Activated CD8-positive, alpha-beta memory T cell treated with anti-CD3 and anti-CD28 coated beads, Interleukin-2, amount 50 U/mL, for 48 hours (primary cell): ENCODE measurements at regions not wholly inside any gene's neighbourhood (a gene's known extent, or its start where the extent isn't known, plus 50 kb on each side); places are given as distances from the start of the nearest gene placed in this dataset.

ENCODE experiments used
- DNase-seq: peaks from one replicate; pipeline ENCODE4 v3.0.0-alpha.2; 2020

DNA sequence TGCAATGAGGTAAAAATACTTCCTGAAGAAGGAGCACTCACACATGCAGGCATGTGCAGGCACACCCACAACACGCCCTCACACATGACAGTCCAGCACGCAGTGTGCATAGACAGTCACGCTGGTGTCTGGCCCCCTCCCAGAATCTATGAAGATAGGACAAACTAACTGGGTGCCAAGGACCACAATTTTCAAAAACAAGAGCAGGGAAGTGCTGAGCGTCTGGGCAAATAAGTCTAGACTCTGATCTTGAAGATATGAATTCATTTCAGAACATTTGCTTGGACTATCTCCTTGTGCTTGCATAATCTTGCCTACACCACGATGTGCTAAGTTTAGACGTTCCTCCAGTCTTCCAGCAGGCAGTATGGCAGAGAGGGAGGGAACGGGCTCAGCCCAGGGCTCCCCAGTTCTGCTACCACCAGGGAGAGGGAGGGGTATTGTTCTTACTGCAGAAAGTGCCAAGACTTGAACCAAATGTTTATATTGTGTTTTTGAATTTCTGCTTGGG lies 276.5 kb upstream of the KLF6 start:
- DNase-seq: no peak

DNA sequence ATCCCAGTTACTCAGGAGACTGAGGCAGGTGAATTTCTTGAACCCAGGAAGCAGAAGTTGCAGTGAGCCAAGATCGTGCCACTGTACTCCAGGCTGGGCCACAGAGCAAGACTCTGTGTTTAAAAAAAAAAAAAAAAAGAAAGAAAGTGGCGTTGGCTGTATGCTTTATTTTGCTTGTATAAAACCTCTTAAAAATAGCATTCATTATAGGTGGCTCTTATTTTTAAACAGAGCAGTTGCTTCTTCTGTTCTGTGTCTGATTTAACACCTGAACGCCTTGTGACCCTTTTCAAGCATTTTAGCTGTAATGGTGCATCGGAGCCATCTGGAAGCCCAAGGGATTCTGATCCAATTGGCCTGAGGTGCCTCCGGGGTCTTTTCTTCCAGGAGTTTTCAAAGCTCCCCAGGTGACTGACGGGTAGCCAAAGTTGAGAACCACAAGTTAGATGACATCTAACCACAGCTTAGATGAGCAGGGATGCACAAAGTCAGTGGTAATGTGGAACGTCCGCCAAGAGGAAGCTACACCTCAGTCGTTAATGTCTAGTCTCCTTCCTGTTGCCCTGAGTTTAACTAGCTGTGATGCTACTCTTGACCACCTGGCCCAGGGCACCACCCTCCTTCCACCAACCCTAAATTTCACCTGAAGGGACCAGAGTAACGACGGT lies 274.6 kb upstream of the KLF6 start:
- DNase-seq: no peak

DNA sequence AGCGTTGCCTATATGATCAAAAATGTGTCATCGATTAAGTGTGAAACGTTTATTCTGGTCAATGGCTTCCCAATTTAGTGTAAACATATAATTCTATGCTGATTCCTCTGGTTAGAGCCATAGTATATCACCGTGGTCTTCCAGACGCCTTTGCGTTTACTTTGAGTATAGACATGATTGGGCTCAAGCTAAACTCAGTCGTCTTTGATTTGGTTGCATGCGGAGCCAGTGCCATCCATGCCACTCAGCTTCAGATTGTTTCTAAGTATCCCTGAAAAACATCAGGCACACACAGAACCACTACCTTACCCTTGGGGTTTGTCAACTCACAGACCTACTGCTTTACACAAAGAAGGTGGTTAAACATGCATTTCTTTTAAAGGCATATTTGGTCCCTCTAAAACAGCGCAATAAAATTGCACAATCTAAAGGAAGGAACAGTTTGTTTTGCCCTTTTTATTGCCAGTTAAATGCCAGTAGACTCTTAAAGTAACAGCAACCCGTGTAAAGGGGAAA lies 273.6 kb upstream of the KLF6 start:
- DNase-seq: no peak

DNA sequence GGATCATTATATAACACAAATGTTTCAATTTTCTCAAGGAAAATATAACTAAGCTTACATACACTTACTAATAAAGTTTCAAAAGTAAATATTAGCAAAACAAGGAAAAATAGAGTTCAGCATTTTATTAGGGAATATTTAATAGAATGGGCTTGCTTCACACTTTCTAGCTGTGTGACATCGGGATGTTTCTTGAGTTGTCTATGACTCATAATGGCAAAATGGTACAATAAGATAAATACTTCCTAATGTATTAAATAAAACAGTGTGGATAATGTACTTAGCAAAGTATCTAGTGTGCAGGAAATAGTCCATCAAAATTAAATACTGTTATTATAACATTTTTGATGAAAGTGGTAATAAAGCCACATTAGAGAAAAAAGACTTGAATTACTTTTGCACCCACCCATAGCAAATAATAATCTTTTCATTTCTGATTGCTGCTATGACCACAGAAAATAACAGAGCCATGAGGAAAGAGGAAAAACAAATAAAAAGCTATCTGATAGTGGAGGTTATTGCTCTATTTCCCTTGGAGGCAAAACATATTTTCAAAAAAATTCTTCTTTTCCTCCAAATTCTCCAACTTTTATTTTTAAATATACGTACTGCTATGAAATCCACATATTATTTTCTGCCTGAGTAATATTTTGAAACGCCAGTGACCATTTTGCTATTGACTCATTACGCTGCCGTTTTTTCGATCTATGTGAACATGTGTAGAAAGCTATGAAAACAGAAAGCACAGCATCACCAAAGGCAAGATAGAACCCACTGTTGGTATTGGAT lies 272.9 kb upstream of the KLF6 start:
- no peak for DNase-seq

DNA sequence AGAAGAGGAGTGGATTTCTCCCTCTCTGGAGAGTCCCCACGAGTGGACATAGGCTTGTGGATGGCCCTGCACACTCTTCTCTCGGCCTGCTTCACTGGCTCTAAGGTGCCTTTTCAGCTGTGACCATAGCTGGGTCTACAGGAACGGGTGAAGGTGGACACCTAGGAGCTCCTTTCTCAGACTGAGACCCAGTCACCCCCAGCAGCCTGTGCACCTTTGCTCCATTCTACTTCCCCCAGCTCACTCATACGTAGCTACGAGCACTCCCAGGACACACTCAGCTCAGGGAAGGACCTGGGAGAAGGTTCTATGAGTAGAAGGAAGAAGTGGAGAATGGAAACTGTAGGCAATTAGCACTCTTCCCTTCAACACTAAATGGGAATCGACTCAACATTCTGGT lies 272.0 kb upstream of the KLF6 start:
- no peak for DNase-seq

DNA sequence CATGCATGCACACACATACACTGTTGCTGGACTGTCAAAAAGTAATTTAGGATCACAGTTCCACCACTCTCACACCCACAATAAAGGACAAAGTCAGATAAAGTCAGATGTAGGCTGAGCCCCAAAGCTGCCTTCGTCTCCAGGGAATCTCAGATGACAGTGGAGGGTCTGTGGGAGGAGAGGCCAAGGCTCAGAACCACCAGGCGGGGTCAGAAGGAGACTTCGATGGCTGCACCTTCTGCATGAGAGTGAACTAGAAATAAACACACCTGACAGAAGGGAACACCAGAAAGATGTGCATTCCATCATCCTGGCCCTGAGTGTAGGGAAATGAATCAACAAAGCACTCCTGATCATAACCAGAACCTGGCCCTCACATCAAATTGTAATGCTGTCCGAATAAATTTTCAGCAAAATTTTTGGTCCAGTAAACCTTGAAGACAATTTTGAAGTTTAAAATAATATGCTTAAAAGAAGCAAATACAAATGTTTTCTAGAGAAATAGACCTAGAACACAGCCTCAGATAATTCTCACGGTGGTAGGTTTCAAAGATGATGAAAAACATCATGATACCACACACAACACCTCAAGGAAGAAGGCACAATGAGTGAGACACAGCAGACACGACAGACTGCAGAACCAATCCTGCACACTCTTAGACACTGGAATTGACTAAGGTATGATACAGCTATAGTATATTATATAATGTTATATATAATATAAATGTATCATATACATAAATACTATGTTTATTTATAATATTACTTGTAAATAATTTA lies 269.8 kb upstream of the KLF6 start:
- no peak for DNase-seq

DNA sequence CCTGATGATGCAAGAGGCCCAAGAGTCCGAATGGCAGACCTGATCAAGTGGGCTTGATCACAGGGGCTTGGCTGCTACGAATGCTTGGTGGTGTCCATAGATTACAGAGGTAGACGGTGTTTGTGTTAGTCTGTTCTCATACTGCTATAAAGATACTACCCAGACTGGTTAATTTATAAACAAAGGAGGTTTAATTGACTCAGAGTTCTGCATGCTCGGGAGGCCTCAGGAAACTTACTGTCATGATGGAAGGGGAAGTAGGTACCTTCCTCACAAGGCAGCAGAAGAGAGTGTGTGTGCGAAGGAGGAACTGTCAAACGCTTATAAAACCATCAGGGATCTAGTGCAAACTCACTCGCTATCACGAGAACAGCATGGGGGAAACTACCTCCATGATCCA lies 268.9 kb upstream of the KLF6 start:
- no peak for DNase-seq

DNA sequence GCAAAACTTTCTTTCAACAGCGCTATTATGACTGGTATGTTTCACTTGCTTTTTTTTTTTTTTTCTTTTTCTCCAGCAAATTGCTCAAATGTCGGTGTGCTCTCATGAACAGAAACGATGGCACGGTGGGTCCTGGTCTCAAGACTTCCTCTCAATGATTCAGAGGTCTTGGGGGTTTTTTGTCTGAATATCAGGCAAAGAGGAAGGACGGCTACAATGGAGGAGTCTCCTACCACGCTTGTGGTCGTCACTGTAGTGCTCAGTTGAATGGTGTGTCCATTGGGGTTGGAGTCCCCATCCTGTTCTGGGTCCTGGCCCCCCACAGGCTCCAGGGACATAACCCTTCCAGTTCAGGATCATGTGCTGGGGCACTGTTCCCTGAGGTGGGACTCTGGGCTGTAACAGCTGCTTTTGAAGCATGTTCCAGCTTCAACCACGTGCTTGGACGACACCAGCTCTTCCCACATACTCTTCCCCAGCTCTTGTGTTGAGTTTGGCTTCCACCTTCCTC lies 266.7 kb upstream of the KLF6 start:
- DNase-seq: no peak

DNA sequence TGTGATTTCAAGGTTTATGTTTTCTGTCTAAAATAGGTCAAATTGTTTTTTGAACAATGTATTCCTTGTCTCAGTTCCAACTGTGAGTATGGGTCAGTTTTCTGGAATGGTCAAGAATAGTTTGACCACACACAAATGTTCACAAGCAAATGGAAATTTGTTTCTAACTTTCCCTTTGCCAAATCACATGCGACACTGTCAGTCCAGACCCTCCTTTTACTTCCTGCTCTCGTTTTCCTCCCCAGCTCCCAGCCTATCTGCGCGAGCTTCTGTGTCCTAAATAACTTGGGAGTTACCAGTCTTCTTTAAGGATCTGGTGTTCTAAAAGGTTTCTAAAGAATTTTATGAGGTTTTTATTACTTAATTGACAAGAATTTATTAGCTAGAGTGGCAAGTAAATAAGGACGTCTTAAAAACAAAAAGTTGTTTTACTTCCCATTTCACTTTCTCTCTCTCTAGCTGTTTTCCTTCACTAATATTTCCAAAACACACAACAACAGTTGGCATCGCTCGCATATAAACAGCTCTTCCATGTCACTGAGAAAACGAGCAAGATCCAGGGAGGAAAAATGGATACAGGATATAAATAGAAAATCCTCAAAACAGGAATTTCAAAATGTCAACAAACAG lies 266.1 kb upstream of the KLF6 start:
- no peak for DNase-seq

DNA sequence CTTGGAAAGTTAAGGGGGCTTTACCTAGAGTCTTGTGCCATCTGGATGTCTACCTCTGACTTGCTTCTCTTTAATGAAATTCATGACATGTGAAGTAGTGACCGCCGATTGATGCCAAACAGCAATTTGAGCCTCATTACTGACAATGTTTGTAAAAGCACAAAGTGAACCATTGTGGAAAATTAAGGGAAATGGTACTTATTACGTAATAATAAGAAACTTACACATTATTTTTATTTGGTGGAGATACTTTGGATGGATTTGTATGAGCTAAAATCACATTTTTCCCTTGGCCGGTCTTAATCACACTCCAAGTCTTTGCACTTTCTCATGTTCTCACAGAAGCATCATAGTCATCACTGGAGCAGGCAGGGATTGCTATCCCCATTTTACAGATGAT lies 265.1 kb upstream of the KLF6 start:
- no peak for DNase-seq

DNA sequence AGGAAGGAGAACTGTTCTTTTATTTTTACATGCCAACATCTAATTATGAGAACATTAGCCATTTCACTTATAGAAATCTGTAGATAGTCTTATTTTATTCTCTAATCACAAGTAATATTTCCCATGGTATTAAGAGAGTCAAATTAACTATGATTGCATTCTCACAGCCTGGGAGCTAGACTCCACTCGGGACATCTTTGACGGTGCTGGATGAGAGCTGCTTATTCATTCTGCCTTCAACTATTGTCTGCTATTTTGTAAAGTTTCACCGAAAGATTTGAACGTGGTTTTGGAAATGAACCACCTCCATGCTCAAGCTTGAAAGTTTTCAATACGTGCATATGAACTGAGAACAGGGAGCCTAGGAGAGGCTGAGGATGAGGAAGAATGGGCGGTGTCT lies 264.3 kb upstream of the KLF6 start:
- no peak for DNase-seq

DNA sequence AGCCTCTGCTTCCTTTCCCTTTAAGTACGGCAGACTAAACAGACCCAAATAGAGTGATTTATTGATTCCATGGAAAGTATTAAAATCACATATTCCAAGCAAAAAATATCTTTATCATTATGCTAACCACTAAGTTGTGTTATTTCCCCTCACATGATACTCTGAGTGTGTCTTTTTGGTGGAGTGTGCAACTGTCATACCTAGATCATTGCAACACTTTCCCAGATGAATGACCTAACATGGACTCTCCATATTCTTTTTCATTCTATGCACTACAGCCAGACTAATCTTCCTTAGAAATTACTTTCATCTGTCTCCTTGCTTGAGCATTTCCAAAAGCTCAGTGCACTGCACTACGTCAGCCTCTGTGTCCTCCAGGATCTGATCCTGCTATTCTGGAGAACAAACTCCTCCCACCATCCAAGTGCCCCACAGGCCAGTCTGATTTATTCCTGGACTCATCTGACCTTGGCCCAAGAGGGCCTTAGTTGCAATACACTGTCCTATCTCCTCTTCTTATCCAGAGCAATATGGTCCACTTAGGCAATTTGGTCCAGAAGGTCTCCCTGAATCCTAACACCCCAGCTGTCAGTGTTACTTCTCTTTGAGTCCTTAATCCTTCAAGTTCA lies 263.3 kb upstream of the KLF6 start:
- DNase-seq: no peak

DNA sequence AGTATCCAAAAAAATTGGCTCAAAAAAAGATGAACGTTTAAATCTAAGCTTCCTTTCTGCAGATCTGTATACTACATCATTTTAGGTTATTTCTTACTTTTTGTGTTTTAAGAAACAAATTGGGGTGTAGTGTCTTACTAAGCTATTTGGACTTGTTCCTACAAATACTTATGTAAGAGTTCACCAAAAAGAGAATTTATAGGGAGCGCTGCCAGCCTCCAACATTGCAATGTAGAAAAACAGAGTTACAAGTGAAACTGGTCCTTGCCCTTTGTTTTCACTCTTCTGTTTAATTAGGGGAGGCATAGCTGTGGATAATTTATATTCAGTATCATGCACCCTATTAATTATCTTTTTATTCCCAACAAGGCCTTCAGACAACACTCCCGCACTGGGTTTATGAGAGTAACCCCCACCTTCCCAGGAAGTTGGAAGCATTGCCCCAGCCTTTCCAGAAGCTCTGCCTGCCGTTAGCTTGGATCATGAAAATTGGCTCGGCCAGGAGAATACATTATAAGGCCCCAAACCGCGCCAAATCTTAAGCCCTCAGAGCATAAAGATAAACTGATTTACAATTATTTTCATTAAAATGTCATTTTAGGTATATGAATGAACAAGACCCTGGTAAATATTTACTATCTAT lies 261.8 kb upstream of the KLF6 start:
- no peak for DNase-seq

DNA sequence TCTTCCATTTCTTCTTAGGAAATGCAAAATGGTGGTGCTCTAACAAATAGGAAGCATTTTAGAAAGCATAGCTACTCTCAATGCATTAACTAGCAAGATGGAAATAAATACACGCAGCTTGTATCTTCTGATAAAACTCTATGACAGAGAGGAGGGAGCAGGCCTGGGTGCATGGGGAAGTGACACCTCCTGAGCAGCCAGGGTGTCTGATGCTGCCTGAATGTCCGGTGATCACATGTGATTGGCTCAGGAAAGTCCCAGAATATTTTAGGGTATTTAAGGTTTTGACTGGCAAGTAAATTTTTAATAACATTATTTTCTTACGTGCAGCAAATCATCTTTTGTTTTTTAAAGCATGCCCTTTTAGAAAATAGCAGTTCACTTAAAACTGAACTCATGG lies 261.0 kb upstream of the KLF6 start:
- no peak for DNase-seq

DNA sequence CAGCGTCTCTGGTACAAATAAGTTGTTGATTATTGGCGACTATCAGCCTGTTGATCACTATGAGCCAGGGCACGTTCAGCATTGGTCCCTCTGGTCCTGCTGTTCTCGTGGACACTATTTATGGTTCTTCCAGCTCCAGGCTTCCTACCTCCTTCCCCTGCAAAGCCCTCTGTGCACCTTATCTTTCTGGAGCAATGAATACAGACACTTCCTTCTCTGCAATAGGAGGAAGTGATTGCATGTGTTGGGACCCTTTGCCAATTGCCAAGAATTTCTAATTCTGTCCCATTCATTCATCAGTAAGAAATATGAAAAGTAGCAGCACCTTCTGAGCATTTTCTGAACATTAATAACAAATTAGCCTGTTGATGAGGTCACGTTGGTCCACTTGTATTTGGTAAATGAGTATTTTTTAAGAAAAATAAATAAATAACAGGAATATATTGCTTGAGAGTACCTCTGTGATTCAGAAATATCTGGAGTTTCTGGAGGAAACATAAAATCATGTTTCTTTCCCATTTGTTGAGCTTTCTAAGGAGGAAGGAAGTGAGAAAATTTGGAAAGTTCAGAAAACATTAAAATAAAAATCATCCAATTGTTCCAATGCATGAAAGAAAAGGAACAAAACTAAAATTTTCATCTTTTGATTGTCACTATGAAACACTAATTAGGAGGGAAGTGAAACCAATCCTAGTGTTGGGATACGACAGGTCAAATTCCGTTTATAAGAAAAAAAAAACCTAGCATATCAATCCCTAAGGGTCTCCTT lies 259.1 kb upstream of the KLF6 start:
- no peak for DNase-seq

DNA sequence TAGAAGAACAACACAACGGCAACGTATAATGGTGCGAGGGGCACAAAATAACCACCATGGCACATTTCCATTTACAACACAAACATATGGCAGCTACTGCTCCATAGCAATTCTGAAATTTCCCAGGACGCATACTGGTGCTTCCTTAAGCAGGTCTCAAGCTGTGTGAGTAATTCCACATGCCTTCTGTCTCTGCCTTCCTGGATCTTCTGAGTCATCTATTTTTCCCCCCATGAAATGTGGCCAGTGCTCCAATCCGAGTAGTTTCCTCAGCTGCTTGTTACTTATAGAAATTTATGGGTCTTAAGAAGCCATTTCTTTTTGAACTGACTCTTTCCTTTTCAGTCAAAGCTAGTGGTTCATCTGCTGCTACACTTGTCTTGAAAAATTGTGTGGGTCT lies 256.6 kb upstream of the KLF6 start:
- no peak for DNase-seq

DNA sequence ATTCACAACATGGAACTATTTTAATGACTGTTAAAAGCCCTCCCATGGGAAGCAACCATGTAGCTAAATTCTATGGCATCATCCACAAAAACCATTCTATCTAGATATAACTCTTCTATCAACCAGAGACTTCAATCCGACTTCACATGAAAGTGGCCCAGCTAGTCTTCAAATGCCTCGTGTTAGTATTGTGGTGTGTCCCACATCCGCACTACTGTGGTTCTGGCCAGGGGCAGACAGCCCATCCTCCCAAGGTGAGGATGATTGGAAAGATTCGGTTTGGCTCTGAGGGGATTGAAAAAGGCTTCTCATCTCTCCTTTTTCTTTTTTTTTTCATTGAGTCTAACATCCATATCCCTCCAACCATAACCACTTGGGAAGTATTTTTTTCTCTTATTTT lies 253.0 kb upstream of the KLF6 start:
- no peak for DNase-seq

DNA sequence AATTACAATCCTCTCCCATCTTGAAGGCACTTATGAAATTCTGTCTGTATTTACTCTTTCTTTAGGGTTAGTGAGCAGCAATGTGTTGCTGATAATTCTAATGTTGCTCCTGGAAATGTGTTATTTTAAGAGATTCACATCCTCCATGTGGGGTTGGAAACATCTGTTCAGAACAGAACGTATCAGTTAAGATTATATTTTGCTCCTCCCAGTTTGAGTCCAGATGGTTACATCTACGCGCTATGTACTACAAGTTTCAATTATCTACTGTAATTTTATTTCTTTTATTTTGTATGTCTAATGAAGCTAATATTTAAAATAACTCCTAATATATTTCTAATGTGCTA lies 250.6 kb upstream of the KLF6 start:
- DNase-seq: no peak

DNA sequence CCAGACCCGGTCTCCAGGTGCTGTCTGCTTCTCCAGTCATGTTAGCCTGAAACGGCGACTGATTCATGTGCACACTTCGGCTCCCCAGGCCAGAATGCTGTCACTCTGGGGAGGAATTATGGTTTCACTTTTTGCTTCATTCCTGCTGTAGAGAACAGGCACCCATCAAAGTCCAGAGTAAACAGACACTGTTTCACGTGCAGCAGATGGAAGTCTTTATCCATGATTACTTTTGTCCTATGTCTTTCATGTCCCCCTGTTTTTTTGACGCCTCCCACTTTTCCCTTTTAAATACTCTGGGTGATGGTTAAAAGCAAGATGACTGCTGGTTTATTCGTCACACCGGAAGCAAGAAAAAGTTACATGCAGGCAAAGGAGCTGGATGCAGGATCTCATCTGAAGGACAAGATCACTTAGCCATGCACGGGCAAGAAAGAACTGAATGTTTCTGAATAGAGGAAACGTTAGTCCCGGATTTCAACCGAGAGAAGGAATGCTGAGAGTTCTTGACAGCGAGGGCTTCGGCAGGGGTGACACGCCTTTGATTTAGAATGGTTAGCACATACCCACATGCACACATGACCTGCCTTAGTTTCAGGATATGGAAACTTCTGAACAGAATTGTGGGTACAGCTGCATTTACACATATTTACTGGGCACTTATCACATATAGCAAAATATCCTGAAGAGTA lies 250.0 kb upstream of the KLF6 start:
- no peak for DNase-seq

DNA sequence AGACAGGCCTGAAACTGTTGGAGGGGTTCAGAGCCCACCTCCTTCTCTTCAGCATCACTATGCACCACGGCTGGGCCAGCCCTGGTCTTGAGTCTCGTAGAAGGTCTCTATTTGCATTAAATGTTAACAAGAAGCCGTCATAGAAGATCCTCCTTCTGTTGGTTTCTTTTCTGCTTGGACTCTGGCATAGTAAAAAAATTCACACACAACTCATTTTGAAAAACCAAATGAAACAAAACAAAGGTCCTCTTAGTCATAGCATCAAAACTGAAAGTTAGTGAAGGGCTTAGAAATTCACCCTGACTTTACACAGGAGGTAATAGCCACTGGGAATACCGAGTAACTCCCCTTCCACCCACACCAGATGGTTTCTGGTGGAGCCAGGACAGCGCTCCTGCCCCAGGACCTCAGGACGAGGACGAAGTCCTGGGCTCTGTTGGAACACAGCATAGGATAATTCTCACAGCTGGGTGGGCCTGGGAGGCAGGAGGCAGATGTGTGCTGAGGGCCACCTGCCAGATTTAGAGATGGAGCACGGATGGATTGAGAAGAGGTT lies 248.4 kb upstream of the KLF6 start:
- no peak for DNase-seq
